GM19328 (cell line): ENCODE measurements at regions not wholly inside any gene's neighbourhood (a gene's known extent, or its start where the extent isn't known, plus 50 kb on each side); places are given as distances from the start of the nearest gene placed in this dataset.
"Not testable (repeated sequence)": the region's sequence is repeated elsewhere in the genome, so short reads cannot be mapped to it uniquely, and the experiment has no call there.

Experiments used
- ATAC-seq: cut with Tn5 transposase; IDR thresholded peaks from one replicate; pipeline ENCODE4 v1.9.1; 2021; ENCODE audit warnings: mild to moderate bottlenecking, moderate library complexity; ENCODE audit not compliant: unreplicated experiment

DNA sequence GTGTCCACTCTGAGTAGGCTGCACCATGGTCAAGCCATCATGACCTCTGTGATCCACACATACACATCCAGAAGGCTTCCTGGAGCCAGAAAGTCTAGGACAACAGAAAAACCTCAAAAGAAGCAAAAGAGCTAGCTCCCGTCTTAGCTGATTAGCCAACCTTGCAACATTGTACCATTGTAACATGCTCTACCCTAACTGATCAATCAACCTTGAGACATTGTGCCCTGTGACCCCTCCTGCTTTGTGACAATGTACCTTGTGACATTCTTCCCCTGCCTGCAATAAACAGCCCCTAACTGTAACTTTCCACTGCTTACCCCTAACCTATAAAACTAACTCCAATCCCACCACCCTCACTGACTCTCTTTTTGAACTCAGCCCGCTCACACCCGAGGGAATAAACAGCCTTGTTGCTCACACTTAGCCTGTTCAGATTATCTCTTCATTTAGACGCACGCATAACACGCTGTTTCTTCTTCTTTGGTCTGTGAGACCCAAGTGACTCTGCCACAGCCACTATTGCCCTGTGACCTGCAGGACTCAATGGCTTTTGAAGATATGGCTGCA is 1104.6 kb downstream of the OTOL1 start:
- no peak for ATAC-seq

DNA sequence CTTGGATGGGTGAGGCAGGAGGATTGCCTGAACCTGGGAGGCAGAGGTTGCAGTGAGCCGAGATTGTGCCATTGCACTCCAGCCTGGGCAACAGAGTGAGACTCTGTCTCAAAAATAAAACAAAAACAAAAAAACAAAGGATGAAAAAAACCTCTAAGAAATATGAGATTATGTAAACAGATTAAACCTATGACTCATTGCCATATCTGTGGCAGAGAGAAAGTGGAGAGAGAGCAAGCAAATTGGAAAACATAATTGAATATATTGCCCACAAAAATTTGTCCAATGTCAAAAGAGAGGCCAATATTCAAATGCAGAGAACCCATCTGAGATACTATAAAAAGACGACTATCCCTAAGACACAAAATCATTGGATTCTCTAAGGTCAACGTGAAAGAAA is 1106.0 kb downstream of the OTOL1 start:
- no peak for ATAC-seq

DNA sequence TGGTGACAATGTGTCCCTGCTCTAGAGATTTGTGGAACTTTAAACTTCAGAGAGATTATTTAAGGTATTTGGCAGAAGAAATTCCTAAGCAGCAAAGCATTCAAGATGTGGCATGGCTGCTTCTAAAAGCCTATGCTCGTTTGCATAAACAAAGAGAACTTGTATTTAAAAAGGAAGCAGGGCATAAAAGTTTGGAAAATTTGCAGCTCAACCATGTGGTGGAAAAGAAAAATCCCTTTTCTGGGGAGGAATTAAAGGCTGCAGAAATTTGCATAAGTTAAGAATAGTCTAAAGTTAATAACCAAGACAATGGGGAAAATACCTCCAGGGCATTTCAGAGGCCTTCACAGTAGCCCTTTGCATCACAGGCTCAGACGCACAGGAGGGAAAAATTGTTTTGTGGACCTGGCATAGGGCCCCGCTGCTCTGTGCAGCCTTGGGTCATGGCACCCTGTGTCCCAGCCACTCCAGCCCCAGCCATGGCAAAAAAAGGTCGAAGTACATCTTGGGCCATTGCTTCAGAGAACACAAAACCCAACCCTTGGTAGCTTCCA is 1109.1 kb downstream of the OTOL1 start:
- no peak for ATAC-seq

DNA sequence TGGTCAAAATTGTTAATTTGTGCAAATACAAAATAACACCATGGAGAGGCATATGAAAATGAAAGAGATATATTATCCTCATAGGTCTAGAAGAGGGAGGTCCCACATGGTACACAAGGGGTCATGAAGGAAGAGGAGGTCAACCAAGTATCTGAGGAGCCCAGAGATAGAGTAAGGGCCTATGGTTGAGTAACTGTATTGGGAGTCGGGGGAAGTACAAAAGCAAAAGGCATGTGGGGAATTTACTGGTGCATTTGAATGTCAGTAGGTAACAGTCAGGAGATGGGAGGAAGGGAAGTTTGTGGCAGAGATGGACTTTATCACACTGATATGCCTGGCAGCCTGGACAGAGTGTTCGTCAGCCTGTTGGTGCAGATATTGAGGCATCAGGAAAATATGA is 1113.7 kb downstream of the OTOL1 start:
- ATAC-seq, result no peak

DNA sequence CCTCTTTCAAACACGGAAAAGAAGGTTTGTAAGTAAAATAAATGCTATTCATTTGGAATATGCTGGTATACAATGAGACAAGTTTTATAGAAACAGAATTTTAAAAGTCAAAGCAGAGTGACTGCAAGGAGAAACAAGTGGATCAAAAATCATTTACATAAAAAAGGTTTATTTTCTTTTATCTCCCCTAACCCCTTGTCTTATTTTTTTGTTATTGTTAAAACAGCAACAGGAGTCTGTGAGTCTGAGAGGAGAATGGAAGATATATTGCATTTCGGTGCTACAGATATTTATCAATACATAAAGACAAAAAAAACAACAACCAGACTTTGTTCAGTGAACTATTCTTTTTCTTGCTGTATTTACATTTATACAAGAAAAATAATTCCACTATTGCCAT is 1116.4 kb downstream of the OTOL1 start:
- ATAC-seq, result no peak

DNA sequence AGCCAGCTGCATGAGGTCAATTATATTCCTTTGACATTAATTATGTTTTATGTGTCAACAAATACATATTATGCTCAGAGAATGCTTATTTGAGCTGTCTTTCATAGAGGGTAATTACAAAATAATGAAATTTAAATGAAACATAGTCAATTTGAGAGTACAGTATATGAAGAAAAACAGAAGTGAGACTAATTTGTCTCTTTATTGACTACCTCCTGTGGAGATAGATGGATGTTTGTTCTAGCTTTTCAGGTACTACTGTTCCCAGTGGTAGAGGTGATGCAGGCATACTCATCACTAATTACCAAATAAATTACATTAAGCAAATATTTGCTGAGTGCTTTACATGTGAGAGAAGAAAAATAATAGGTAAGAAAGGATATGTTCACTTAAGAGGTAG is 1129.6 kb downstream of the OTOL1 start:
- ATAC-seq, result no peak

DNA sequence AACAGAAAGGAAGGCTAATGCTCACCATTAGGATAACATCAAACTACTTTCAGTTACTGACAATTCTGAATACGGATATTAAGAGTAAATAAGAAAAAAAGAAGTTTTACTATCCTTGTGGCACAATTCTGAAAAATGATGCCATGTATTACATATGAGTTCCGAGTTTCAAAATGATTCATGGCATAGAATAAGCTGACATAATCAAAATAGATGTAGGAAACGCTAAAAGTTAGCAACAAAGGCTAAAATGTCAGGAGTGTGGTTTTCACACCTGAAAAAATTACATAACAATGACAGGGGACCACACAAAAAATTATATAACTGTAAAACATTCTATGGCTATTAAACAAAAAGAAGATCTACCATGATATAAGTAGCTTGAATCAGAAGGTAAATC is 1131.9 kb downstream of the OTOL1 start:
- ATAC-seq, result no peak

DNA sequence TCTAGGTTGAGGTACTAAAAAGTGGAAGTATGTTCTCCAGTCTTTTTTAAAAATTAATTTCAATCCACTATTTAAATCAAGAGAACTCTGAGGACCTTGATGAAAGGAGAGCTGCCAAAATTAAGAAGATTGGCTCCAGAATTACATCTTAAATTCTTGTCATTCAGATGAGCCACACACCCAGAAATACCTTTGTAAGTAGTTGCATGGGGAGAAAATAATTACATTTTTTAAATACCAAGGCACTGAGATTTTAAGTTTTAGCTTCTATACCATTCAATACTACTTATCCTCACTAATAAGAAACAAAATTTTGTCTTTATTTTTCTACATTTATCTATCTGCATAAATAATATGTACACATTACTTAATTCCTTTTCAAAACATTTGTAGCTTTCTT is 1132.8 kb downstream of the OTOL1 start:
- no peak for ATAC-seq

DNA sequence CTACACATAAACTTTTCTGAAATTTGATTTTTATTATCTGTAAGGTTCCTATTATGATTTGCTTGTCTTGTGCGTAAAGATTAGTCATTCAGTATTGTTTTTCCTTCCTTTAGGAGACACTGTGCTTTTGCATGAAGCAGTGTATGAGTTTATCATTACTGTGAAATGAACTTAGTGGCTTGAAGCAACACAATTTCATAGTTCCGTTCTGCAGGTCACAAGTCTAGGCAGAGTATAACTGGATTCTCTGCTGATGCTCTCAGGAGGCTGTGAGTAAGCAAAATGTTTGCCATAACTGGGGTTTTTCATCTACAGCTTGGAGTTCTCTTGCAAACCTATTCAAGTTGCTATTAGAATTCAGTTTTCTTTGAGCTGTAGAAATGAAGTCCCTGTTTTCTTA is 1136.1 kb downstream of the OTOL1 start:
- no peak for ATAC-seq

DNA sequence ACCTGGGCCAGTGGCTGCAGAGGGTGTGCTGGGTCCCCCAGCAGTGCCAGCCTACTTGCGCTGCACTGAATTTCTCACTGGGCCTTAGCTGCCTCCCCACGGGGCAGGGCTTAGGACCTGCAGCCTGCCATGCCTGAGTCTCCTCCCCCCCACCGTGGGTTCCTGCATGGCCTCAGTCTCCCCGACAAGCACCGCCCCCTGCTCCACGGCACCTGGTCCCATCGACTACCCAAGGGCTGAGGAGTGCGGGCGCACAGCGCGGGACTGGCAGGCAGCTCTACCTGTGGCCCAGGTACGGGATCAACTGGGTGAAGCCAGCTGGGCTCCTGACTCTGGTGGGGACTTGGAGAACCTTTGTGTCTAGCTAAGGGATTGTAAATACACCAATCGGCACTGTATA is 1143.6 kb downstream of the OTOL1 start:
- not testable (repeated sequence) for ATAC-seq

DNA sequence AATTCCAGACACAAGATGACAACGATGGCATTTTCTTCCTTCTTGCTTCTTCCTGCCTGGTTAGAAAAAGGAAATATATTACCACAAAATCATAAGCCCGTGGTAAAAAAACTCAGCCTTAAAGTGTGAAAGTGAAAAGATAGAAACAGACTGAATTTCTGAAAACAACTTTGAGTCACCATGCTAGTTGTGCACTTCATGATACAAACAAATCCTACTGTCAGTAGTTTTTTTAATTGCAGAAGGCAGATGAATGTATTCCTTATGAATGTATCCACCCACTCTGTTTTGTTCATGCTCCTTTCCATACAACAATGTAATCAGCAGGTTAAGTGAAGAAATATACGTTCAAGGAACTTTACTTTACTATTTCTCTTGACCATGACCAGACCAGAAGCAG is 1144.7 kb downstream of the OTOL1 start:
- no peak for ATAC-seq

DNA sequence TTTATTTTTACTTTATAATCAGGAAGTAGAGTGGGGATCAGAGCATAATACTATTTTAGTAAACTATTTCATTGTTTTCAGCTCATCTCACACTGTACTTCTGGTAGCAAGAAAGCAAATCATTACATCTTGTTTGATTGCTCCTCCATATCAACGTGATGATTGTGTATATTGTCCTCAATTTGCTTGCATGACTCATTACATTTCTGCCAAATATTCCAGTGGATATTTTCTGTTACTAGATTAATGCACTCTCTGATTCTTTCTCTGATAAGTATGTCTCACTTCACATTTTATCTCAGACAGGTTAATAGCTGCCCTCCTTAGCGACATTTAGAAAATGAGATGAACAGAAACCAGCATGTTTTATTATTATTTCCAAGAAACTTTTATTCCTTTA is 1145.3 kb downstream of the OTOL1 start:
- no peak for ATAC-seq

DNA sequence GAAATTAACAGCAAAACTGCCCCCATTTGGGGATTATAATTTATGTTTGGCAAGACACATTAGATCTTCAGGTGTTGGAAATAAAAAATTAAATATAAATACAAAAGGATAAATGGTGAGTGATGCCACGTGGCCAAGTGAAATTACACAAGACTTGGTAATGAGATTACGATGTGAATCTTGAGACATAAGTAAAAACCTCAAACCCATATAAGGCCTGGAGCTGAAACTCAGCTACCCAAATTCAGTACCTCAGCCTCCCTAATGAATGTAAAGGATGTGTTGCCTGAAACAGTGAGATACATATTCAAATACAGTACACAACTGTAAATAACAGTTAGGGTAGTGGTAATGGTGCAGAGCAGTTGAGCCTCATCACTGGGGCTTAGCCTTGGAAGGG is 1146.6 kb downstream of the OTOL1 start:
- ATAC-seq, result no peak

DNA sequence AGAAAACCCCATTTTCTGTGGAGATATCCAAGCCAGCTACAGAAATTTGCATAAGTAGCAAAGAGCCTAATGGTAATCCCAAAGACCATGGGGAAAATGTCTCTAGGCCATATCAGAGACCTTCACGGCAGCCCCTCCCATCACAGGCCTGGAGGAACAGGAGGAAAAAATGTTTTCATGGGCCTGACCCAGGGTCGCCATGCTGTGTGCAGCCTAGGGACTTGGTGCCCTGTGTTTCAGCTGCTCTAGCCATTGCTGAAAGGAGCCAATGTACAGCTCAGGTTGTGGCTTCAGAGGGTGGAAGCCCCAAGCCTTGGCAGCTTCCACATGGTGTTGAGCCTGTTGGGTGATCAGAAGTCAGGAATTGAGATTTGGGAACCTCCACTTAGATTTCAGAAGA is 1150.7 kb downstream of the OTOL1 start:
- ATAC-seq, result no peak

DNA sequence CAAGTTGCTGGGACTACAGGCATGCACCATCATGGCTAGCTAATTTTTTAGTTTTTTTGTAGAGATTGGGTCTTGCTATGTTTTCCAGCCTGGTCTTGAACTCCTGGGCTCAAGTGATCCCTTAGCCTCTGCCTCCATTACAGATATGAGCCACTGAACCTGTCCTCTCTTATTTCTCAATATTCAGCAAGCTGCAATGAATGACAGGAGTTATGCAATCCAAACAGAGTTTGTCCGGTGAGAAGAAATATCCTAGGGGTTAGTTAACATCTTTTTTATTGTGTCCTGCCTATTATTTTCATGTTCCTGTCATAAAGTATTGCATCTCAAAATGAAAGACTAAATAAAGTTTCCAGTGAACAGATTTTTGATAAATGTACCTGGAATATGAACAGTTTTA is 1161.4 kb downstream of the OTOL1 start:
- ATAC-seq, result no peak

DNA sequence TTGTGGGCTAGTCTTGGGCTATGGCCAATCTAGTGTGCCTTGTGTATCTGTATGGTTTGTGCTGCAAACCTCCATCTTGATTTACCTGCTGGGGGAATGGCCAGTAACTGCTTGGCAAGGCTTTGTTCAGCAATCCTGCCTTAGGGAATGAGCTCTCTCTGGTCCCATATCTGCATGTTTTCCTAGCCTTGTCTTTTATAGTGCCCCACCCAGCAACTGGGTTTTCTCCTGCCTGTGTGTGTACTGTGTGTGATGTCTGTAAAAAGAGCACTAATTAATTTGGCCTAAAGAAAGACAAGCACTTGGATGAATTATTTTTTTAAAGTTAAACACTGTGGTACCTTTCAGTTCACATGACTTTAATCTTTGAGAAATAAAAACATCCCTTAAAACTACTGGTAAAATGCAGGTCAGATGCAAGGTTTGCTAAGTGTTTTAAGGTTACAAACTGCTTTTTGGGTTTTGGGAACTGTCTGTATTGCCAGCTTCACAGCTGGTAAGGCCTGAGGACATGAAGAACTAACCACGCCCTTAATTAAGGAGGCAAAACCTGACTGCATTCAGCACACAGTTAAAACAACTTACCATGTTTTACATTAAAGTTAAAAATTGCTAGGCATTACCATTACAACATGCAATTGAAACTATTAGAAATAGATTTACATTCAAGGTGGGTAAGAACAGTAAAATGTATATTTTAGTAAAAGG is 1169.2 kb downstream of the OTOL1 start:
- ATAC-seq, result no peak

DNA sequence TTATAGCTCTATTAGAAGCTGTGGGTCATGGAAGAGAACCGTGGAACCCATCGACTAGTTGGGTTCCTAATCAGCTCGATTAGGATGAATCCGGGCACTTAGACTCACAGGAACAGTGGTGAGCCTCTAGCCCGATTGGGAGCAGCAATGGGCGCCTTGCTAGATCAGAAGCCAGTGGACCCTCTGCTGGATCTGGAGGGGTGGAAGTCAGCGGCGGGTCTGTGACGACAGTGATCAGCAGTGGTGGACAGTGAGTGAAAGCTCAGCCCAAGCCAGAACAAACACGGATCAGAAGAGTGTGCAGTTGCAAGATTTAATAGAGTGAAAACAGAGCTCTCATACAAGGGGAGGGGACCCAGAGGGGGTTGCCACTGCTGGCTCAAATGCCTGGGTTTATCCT is 1170.2 kb downstream of the OTOL1 start:
- ATAC-seq, result no peak

DNA sequence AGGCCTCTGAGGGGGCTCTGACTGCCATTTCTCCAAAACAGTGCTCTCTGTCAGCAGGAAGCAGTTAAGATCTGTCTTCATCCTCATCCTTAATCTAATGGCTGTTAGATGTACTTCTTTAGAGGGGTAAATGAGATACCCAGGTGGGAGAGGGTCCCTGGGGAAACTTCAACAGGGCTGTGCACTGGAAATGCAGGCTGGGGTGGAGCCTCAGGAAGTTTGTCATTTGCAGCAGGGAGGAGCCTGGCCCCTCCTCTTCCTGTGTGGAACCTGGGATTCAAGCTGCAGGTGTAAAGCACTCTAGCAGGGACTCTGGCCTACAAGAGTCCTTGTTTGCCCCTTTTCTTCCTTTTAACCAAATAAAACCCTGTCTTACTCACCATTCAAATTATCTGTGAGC is 1173.6 kb downstream of the OTOL1 start:
- ATAC-seq, result no peak

DNA sequence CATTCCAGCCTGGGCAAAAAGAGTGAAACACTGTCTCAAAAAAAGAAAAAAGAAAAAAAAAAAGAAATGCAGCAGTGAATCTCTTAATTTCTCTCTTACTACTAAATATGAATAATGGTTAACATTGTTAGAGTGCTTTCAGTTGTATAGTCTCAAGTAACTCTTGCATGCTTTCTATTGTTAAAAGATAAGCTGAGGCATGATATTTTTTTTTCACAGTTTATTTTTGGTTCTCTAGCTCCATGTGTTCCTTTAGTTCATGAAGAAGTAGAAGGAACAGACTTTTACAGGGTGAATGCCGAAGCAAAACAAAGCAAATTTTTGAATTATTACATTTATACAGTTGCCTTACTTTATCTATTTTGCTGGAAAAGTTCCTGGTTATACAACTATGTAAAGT is 1180.9 kb downstream of the OTOL1 start:
- no peak for ATAC-seq

DNA sequence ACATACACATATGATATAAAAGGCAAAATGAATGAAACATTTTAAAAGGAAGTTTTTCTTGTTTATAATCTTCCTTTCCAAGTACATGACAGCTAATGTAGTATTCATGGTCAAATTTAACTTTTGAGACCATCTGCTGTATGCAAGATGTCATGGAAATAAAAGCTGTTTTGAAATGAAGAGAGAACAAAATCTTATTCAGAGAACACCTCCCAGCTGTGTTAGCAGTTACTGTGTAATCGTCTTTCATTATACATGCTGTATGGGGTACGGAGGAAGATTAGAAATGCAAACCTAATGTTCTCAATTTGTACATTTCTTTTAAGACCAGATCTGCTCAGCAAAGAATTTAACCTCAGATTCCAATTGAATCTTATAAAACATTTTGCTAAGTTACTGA is 1182.3 kb downstream of the OTOL1 start:
- no peak for ATAC-seq

DNA sequence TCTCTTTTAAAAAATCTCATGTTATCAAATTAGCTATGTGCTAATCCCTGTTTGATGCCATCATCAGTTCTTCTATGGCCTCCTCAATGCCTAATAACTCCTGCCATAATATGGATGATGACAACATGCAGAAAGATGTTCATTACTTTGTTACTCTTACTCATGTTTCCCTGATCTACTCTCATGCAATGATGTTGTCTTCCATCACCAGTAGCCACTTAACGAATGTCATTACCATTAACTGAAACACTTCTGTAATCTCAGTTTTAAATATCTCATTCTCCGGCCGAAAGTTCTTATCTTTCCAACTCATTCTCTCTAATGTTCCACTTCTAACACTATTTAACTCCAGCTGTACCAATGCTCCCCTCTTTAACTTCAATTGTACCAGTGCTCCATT is 1187.7 kb downstream of the OTOL1 start:
- no peak for ATAC-seq

DNA sequence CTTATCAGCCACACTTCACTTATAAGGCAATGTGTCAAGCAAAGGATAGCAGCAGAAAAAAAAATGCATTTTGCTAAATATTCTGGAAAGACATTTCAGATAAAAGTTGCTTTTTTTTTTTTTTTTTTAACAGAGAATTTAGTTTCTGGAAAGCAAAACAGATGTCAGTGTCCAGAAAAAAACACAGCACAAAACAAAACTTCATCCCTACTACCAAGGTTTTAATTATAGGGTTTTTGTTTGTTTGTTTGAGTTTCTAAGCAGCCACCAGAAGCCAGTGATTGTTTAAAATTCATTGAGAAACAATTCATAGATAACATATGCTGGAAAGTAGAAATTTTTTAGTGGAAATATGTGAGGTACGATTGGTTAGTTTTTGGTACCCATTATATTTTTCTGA is 1202.7 kb downstream of the OTOL1 start:
- no peak for ATAC-seq

DNA sequence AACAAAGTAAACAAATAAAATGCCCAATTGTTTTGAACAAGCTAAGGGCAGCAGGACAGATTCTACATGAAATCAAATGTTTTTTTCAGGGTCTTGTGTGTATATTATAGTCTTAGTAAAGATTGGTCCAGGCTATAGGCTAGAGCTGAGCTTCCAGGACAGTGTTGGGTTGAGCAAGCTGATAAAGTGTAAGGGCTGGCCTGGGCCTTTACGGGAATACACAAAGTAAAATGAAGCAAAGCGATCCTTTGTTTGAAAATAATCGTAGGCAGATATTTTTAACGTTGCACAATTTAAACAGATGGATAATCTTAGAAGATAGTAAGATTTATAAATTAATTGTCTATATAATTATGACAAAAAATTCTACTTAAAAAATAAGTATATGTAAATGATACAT is 1204.6 kb downstream of the OTOL1 start:
- ATAC-seq, result no peak
